GM21529 (cell line): ENCODE measurements at regions not wholly inside any gene's neighbourhood (a gene's known extent, or its start where the extent isn't known, plus 50 kb on each side); places are given as distances from the start of the nearest gene placed in this dataset.

ENCODE experiments used
- ATAC-seq: cut with Tn5 transposase; IDR thresholded peaks from one replicate; pipeline ENCODE4 v1.9.1; 2021; ENCODE audit not compliant: unreplicated experiment

GRCh38 chr7:67950321-67951083 is 953.9 kb downstream of the TYW1 start:
- no peak for ATAC-seq

GRCh38 chr7:67955061-67955460 is 958.4 kb downstream of the TYW1 start:
- ATAC-seq: no peak

- ATAC-seq: no peak
These were observed 966.2 kb downstream of the TYW1 start for GRCh38 chr7:67962863-67963262.

GRCh38 chr7:67976490-67976889 is 979.9 kb downstream of the TYW1 start:
- no peak for ATAC-seq

GRCh38 chr7:67983486-67983885 is 986.9 kb downstream of the TYW1 start:
- ATAC-seq: no peak

GRCh38 chr7:67984326-67984725 is 987.7 kb downstream of the TYW1 start:
- ATAC-seq: no peak

GRCh38 chr7:67989142-67989541 is 992.5 kb downstream of the TYW1 start:
- ATAC-seq: no peak

GRCh38 chr7:67990003-67990402 is 993.4 kb downstream of the TYW1 start:
- no peak for ATAC-seq

GRCh38 chr7:67990716-67991115 is 994.1 kb downstream of the TYW1 start:
- ATAC-seq: no peak

- no peak for ATAC-seq
These were observed 995.7 kb downstream of the TYW1 start for GRCh38 chr7:67992287-67992686.

GRCh38 chr7:68005992-68006391 is 1009.4 kb downstream of the TYW1 start:
- ATAC-seq: no peak

GRCh38 chr7:68006619-68007018 is 1010.0 kb downstream of the TYW1 start:
- no peak for ATAC-seq

GRCh38 chr7:68009716-68010115 is 1013.1 kb downstream of the TYW1 start:
- ATAC-seq: no peak

- no peak for ATAC-seq
These were observed 1017.6 kb downstream of the TYW1 start for GRCh38 chr7:68014031-68014736.

GRCh38 chr7:68015122-68015977 is 1018.7 kb downstream of the TYW1 start:
- ATAC-seq: no peak

- ATAC-seq: no peak
These were observed 1019.4 kb downstream of the TYW1 start for GRCh38 chr7:68015978-68016532.

- no peak for ATAC-seq
These were observed 1023.5 kb downstream of the TYW1 start for GRCh38 chr7:68020102-68020501.

- ATAC-seq: no peak
These were observed 1028.7 kb downstream of the TYW1 start for GRCh38 chr7:68025369-68025768.

- no peak for ATAC-seq
These were observed 1033.9 kb downstream of the TYW1 start for GRCh38 chr7:68030530-68030929.

GRCh38 chr7:68031180-68031943 is 1034.7 kb downstream of the TYW1 start:
- ATAC-seq: no peak
